ENCODE measurements at regions not wholly inside any gene's neighbourhood (a gene's known extent, or its start where the extent isn't known, plus 50 kb on each side); places are given as distances from the start of the nearest gene placed in this dataset.

DNA sequence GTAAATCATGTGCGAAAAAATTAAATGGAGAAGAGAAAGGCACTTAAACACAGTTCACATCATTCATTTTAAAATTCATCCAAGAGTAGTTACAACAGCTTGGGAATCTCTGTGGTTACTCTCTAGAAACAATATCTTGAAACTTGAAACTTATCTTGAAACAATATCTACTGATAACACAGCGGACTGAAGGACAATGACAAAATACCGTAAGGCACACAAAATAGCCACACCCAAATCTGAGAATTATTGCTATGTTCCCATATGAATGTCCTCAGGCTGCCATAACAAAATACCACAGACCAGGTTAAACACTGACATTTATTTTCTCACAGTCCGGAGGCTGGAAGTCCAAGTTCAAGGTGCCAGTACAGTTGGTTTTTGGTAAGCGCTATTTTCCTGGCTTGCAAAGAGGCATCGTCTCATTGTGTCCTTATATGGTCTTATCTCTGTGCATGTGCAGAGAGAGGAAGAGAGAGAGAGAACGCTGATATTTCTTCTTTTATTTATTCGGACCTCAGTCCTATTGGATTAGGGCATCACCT is 122.5 kb upstream of the BTBD3 start:
- no peak for TF ChIP-seq CTCF (IDR thresholded peaks at IDR 0.05)
- no peak for TF ChIP-seq EZH2phosphoT487 (IDR thresholded peaks at IDR 0.05)
